HepG2 (cell line): ENCODE measurements at regions not wholly inside any gene's neighbourhood (a gene's known extent, or its start where the extent isn't known, plus 50 kb on each side); places are given as distances from the start of the nearest gene placed in this dataset.
"Not testable (repeated sequence)": the region's sequence is repeated elsewhere in the genome, so short reads cannot be mapped to it uniquely, and the experiment has no call there.

Experiments used
- ATAC-seq: fragments of 200-7000 bp; cut with Tn5 transposase; 3 replicates; pipeline ENCODE4 v1.9.1; 2020; ENCODE audit warnings: mild to moderate bottlenecking, moderate library complexity
- BruUV-seq: library from RNA; stranded (reverse); fragments of 400-500 nt; replicated peaks from 2 replicates; lab custom pipeline; 2021; lab: Mats Ljungman, UMichigan
- CTCF ChIA-PET: fragments of 300-600 bp; formaldehyde crosslinking; extraction: SDS; loops from one replicate; lab custom pipeline; 2021; ENCODE audit warnings: low total read pairs, inconsistent platforms, low intra/inter-chr PET ratio; lab: Yijun Ruan, JAX
- POLR2A ChIA-PET: fragments of 350-600 bp; sonication (Branson Sonifier 250); formaldehyde crosslinking; loops from one replicate; lab custom pipeline; 2020; ENCODE audit warnings: antibody characterized with exemption, inconsistent platforms; lab: Yijun Ruan, JAX
- DNase-seq: peaks from one replicate; pipeline ENCODE4 v3.0.0-alpha.2; 2015; ENCODE audit warnings: low spot score
- FAIRE-seq: peaks from 3 replicates; lab custom pipeline; 2011; peaks lifted over from hg19 to GRCh38; lab: Jason Lieb, UNC
- H2AFZ ChIP-seq: one replicate; pipeline ENCODE4 v1.6.1; 2011; ENCODE audit warnings: low read length, inconsistent platforms
- H3K27ac ChIP-seq: fragments of 300-600 bp; 3 replicates; pipeline ENCODE4 v1.8.0; 2011; ENCODE audit warnings: mixed run types, mild to moderate bottlenecking, mixed read lengths, low read length, inconsistent platforms; ENCODE audit not compliant: insufficient read depth; ENCODE audit errors: extremely low read length
- H3K27me3 ChIP-seq, 2 experiments: fragments of 200-600 bp in 1 of 2; 2 replicates in 1 of 2; 3 replicates in 1 of 2; pipeline versions ENCODE4 v1.6.0 to v1.8.0; 2011; ENCODE audit warnings: low read length in 2 of 2, mild to moderate bottlenecking in 2 of 2, moderate library complexity in 2 of 2, inconsistent platforms in 1 of 2; ENCODE audit not compliant: insufficient read depth in 2 of 2, control insufficient read depth in 1 of 2
- H3K36me3 ChIP-seq, 2 experiments: fragments of 200-600 bp in 1 of 2; replicated peaks in 1 of 2; 2 replicates in 1 of 2; 3 replicates in 1 of 2; pipeline versions ENCODE4 v1.5.1 to v1.8.0; 2011; ENCODE audit warnings: low read length in 2 of 2, inconsistent platforms in 1 of 2; ENCODE audit not compliant: insufficient read depth in 2 of 2, control insufficient read depth in 1 of 2
- H3K4me1 ChIP-seq: 2 replicates; pipeline ENCODE4 v1.5.1; 2012; ENCODE audit warnings: low read length, inconsistent platforms; ENCODE audit not compliant: insufficient read depth
- H3K4me2 ChIP-seq: 2 replicates; pipeline ENCODE4 v1.6.0; 2011; ENCODE audit warnings: low read depth, low read length, inconsistent platforms
- H3K4me3 ChIP-seq, 3 experiments: fragments of 200-600 bp in 1 of 3; sonication (generic), shearing (Covaris generic) in 1 of 3; replicated peaks in 1 of 3; 2 replicates each; pipeline ENCODE4 v1.5.1; 2011 to 2016; ENCODE audit warnings: low read length in 3 of 3, inconsistent platforms in 2 of 3, low read depth in 2 of 3, mild to moderate bottlenecking in 2 of 3, control low read depth in 1 of 3, mixed read lengths in 1 of 3; ENCODE audit not compliant: insufficient read depth in 1 of 3
- H3K79me2 ChIP-seq: one replicate; pipeline ENCODE4 v1.6.1; 2011; ENCODE audit warnings: low read length, inconsistent platforms; ENCODE audit not compliant: insufficient read depth
- H3K9ac ChIP-seq: 2 replicates; pipeline ENCODE4 v1.6.0; 2011; ENCODE audit warnings: mild to moderate bottlenecking, low read depth, low read length, inconsistent platforms; ENCODE audit not compliant: insufficient read depth
- H3K9me3 ChIP-seq: 2 replicates; pipeline ENCODE4 v1.5.1; 2012; ENCODE audit warnings: mild to moderate bottlenecking, low read length
- H4K20me1 ChIP-seq: 2 replicates; pipeline ENCODE4 v1.6.0; 2011; ENCODE audit warnings: inconsistent platforms, mild to moderate bottlenecking, low read length, moderate library complexity; ENCODE audit not compliant: insufficient read depth
- ATAD3A ChIP-seq: sonication (generic); formaldehyde crosslinking; IDR thresholded peaks from 2 replicates; pipeline ENCODE4 v1.4.0; 2020; ENCODE audit warnings: missing genetic modification reagents
- EP300 ChIP-seq, 3 experiments: sonication (generic) in 1 of 3; formaldehyde crosslinking in 1 of 3; IDR thresholded peaks; 2 replicates each; pipeline versions ENCODE4 v1.5.1 to v1.6.1; 2011 to 2020; ENCODE audit warnings: low read depth in 2 of 3, low read length in 2 of 3, borderline replicate concordance in 1 of 3, improper control_type of control experiment in 1 of 3, mild to moderate bottlenecking in 1 of 3, missing genetic modification reagents in 1 of 3, moderate library complexity in 1 of 3
- KLF9 ChIP-seq: IDR thresholded peaks from 2 replicates; pipeline ENCODE4 v1.6.1; 2016; ENCODE audit warnings: low read depth
- NONO ChIP-seq, 2 experiments: fragments of 450-650 bp in 1 of 2; sonication (generic) in 1 of 2; formaldehyde crosslinking in 1 of 2; IDR thresholded peaks in 1 of 2; conservative IDR thresholded peaks in 1 of 2; 2 replicates each; pipeline versions ENCODE4 v1.6.1 to v1.8.0; 2017 to 2022; ENCODE audit warnings: mild to moderate bottlenecking in 1 of 2, missing genetic modification reagents in 1 of 2, moderate library complexity in 1 of 2
- RORA ChIP-seq: sonication (generic); formaldehyde crosslinking; IDR thresholded peaks from 2 replicates; pipeline ENCODE4 v1.5.0; 2020; ENCODE audit warnings: mild to moderate bottlenecking, missing genetic modification reagents, moderate library complexity
- ZC3H13 ChIP-seq: sonication (generic); formaldehyde crosslinking; IDR thresholded peaks from 2 replicates; pipeline ENCODE4 v1.8.1; 2023; ENCODE audit warnings: mild to moderate bottlenecking, missing genetic modification reagents, moderate library complexity
- ZNF205 ChIP-seq: IDR thresholded peaks from 2 replicates; pipeline ENCODE4 v1.6.1; 2018; ENCODE audit warnings: missing biosample characterization, missing genetic modification reagents
- ZNF772 ChIP-seq: sonication (generic); formaldehyde crosslinking; IDR thresholded peaks from 2 replicates; pipeline ENCODE4 v1.5.0; 2020; ENCODE audit warnings: mild to moderate bottlenecking, missing genetic modification reagents
- WGBS: methylation state at CpG from one replicate; pipeline ENCODE4 v1.1.6; 2017; ENCODE audit warnings: low lambda C conversion rate; 5-methylcytosine and 5-hydroxymethylcytosine counted together
- in situ Hi-C: cut with HindIII; loops from 2 replicates; pipeline ENCODE4 v1.10.0; 2017; ENCODE audit warnings: low pct_unique_long_range_greater_than_20kb; ENCODE audit not compliant: extremely low pct_ligation_motif_present
- intact Hi-C: fragments of 100-400 bp; cut with micrococcal nuclease; formaldehyde crosslinking; loops from one replicate; pipeline ENCODE4 v1.10.0; 2022; ENCODE audit not compliant: unreplicated experiment

DNA sequence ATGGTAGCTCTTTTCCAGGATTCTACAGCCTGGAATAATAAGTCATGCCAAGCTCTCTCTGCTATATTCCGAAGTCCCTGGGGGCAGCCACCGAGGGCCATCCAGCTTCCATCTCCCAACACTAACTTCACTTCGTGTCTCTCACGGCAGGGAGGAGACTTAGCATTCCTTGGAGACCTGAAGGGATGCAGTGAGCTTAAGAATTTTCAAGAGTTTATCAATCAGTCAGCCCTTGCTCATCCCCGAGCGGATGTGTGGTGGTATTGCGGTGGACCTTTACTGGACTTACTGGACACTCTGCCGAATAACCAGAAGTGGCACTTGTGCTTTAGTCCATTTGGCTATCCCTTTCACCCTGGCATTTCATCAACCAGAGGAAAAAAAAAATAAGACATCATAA lies 294.7 kb upstream of the SGCG start:
- H3K4me3 ChIP-seq, H3K27me3 ChIP-seq, H3K9me3 ChIP-seq, H2AFZ ChIP-seq, FAIRE-seq, POLR2A ChIA-PET, H3K9ac ChIP-seq, BruUV-seq, H3K79me2 ChIP-seq, CTCF ChIA-PET, ATAC-seq, H3K4me2 ChIP-seq, DNase-seq, intact Hi-C loops, H3K27ac ChIP-seq, H3K4me1 ChIP-seq, H4K20me1 ChIP-seq, H3K36me3 ChIP-seq, in situ Hi-C loops: not testable (repeated sequence)
- 75% methylated on average over 4 of the region's 8 CpGs for WGBS

DNA sequence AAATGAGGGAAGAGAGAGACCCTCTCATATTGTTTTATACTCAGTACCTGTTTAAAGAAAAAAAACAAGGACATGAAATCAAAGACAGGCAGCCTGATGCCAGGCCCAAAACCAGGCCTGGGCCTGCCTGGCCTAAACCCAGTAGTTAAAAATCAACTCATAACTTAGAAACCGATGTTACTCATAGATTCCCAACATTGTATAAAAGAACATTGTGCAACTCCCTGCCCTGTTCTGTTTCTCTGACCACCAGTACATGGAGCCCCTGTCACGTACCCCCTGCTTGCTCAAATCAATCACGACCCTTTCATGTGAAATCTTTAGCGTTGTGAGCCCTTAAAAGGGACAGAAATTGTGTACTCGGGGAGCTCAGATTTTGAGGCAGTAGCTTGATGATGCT lies 291.4 kb upstream of the SGCG start:
- H3K4me3 ChIP-seq, H3K4me1 ChIP-seq, BruUV-seq, H3K4me2 ChIP-seq, POLR2A ChIA-PET, H3K27ac ChIP-seq, H3K9ac ChIP-seq, H4K20me1 ChIP-seq, H3K36me3 ChIP-seq, H3K9me3 ChIP-seq, intact Hi-C loops, H3K79me2 ChIP-seq, ATAC-seq, DNase-seq, FAIRE-seq, in situ Hi-C loops, H3K27me3 ChIP-seq, CTCF ChIA-PET, H2AFZ ChIP-seq: not testable (repeated sequence)
- 0% methylated on average over 5 of the region's 5 CpGs for WGBS

DNA sequence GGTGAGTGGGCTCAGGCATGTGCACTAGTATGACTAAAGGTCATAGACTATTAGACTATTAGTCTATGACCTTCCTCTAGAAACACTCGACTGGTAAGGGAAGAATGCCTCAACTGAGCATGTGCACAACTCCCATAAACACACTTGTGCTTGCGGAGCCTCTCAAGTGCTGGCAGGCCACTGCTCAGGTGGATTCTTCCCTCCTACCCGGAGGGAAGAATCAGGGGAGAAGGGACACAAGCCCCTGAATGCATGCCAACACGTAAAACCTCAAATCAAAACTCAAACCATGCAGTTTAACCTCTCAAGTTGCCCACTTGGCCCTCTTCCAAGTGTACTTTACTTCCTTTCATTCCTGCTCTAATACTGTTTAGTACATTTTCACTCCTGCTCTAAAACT lies 287.6 kb upstream of the SGCG start:
- H4K20me1 ChIP-seq: no peaks in the 10 kb centered on the region
- no peak overlapping the region for H3K27ac ChIP-seq
- no peaks in the 10 kb centered on the region for H3K4me1 ChIP-seq
- H3K9ac ChIP-seq: no peak overlapping the region
- H3K9me3 ChIP-seq: no peaks in the 10 kb centered on the region
- BruUV-seq: no TSS peak
- ATAC-seq: no peak
- ChIA-PET CTCF (no interaction called here), POLR2A (no interaction called here)
- H3K79me2 ChIP-seq: no peaks in the 10 kb centered on the region
- H3K4me3 ChIP-seq: no peak overlapping the region
- in situ Hi-C loops: no loop called here
- no peak overlapping the region for H3K4me2 ChIP-seq
- no peaks in the 10 kb centered on the region for H3K36me3 ChIP-seq
- DNase-seq: no peak
- intact Hi-C loops: no loop called here
- FAIRE-seq: no peak
- WGBS: 0% methylated on average over 2 of the region's 4 CpGs
- H2AFZ ChIP-seq: no peak overlapping the region
- no peaks in the 10 kb centered on the region for H3K27me3 ChIP-seq
- TF ChIP-seq ATAD3A (no peak), EP300 (IDR thresholded peaks at IDR 0.05; ENCODE audit: low read depth in 2 of 2, low read length in 2 of 2) (no peak), EP300 (CRISPR knock-in tag; IDR thresholded peaks at IDR 0.05; ENCODE audit: borderline replicate concordance) (no peak), RORA (CRISPR knock-in tag) (no peak), KLF9 (CRISPR knock-in tag) (no peak), NONO (IDR thresholded peaks at IDR 0.05) (no peak), NONO (CRISPR knock-in tag; conservative IDR thresholded peaks at IDR 0.05) (no peak), ZNF772 (CRISPR knock-in tag) (no peak), ZNF205 (CRISPR knock-in tag) (no peak), ZC3H13 (CRISPR knock-in tag) (no peak)
